Tibial nerve (tissue), 4 donors: ENCODE measurements at regions not wholly inside any gene's neighbourhood (a gene's known extent, or its start where the extent isn't known, plus 50 kb on each side); places are given as distances from the start of the nearest gene placed in this dataset.

Experiments
- DNase-seq, 2 donors: peaks; one replicate each; pipeline ENCODE4 v3.0.0-alpha.2; 2019; ENCODE audit warnings: low spot score in 2 of 2
- H3K27ac ChIP-seq, 4 donors: fragments of 200-600 bp; sonication (generic) in 3 of 4; one replicate each; pipeline ENCODE4 v1.5.1; 2017 to 2019; ENCODE audit warnings: mild to moderate bottlenecking in 1 of 4
- H3K27me3 ChIP-seq, 2 donors: fragments of 200-600 bp; sonication (generic) in 1 of 2; one replicate each; pipeline versions ENCODE4 v1.5.1 to v1.6.0; 2017 to 2019
- H3K36me3 ChIP-seq, 3 donors: fragments of 200-600 bp; sonication (generic); one replicate each; pipeline ENCODE4 v1.5.1; 2018 to 2019
- H3K4me1 ChIP-seq, 4 donors: fragments of 200-600 bp; sonication (generic) in 3 of 4; one replicate each; pipeline ENCODE4 v1.5.1; 2017 to 2019
- H3K4me3 ChIP-seq, 4 donors: fragments of 200-600 bp; sonication (generic) in 3 of 4; one replicate each; pipeline ENCODE4 v1.5.1; 2017 to 2019; ENCODE audit warnings: mild to moderate bottlenecking in 1 of 4, moderate library complexity in 1 of 4
- H3K9me3 ChIP-seq, 4 donors: fragments of 200-600 bp; sonication (generic) in 3 of 4; one replicate each; pipeline ENCODE4 v1.5.1; 2017 to 2019
- CTCF ChIP-seq, 5 experiments: fragments of 200-600 bp in 3 of 5; fragments of 450-650 bp in 2 of 5; sonication (generic) in 3 of 5; IDR thresholded peaks; one replicate each; pipeline ENCODE4 v1.5.1; 2016 to 2019; ENCODE audit warnings: antibody characterized with exemption in 5 of 5, mild to moderate bottlenecking in 3 of 5, moderate library complexity in 2 of 5
- EP300 ChIP-seq, 2 donors: sonication (generic); formaldehyde crosslinking; IDR thresholded peaks; one replicate each; pipeline ENCODE4 v1.6.1; 2017; ENCODE audit warnings: antibody characterized with exemption in 2 of 2, mild to moderate bottlenecking in 1 of 2
- POLR2A ChIP-seq, 2 donors: fragments of 450-650 bp; IDR thresholded peaks; one replicate each; pipeline ENCODE4 v1.6.1; 2017; ENCODE audit warnings: antibody characterized with exemption in 2 of 2, mild to moderate bottlenecking in 2 of 2, moderate library complexity in 2 of 2
- WGBS, 2 donors: methylation state at CpG; one replicate each; pipeline ENCODE4 v1.1.5; 2018; 5-methylcytosine and 5-hydroxymethylcytosine counted together

- no peaks in the 10 kb centered on the region for H3K36me3 ChIP-seq
- DNase-seq, result no peak
- TF ChIP-seq CTCF (IDR thresholded peaks at IDR 0.05), result no peak
- TF ChIP-seq EP300 (IDR thresholded peaks at IDR 0.05), result no peak
- no peak for TF ChIP-seq POLR2A (IDR thresholded peaks at IDR 0.05)
- H3K27me3 ChIP-seq, result no peaks in the 10 kb centered on the region
- H3K4me3 ChIP-seq, result no peak overlapping the region
- no peaks in the 10 kb centered on the region for H3K4me1 ChIP-seq
- H3K27ac ChIP-seq, result no peak overlapping the region
- H3K9me3 ChIP-seq, result peaks cover 0 to 13% (median 4%) of the 10 kb centered on the region in 4 donors
Measured at GRCh38 chr11:98842187-98842586, 178.6 kb upstream of the CNTN5 start.

GRCh38 chr11:98862169-98862568 lies 158.6 kb upstream of the CNTN5 start:
- Histone ChIP-seq H3K27me3 (no peaks in the 10 kb centered on the region), H3K36me3 (no peaks in the 10 kb centered on the region), H3K27ac (no peak overlapping the region), H3K9me3 (no peaks in the 10 kb centered on the region), H3K4me3 (no peak overlapping the region), H3K4me1 (no peaks in the 10 kb centered on the region)
- 38% methylated on average over 5 of the region's 5 CpGs for WGBS, 2 donors
- DNase-seq, result no peak
- TF ChIP-seq POLR2A (IDR thresholded peaks at IDR 0.05) (no peak), EP300 (IDR thresholded peaks at IDR 0.05) (no peak), CTCF (IDR thresholded peaks at IDR 0.05) (no peak)

- no peak overlapping the region for H3K27ac ChIP-seq
- DNase-seq, result no peak
- H3K27me3 ChIP-seq, result no peaks in the 10 kb centered on the region
- WGBS, 2 donors, result 91 to 94% methylated on average over 3 of the region's 3 CpGs
- H3K36me3 ChIP-seq, result no peaks in the 10 kb centered on the region
- H3K4me1 ChIP-seq, result no peaks in the 10 kb centered on the region
- H3K4me3 ChIP-seq, result no peak overlapping the region
- no peaks in the 10 kb centered on the region for H3K9me3 ChIP-seq
- TF ChIP-seq EP300 (IDR thresholded peaks at IDR 0.05), result no peak
- TF ChIP-seq CTCF (IDR thresholded peaks at IDR 0.05), result no peak
- TF ChIP-seq POLR2A (IDR thresholded peaks at IDR 0.05), result no peak
Measured at GRCh38 chr11:98871690-98872089, 149.1 kb upstream of the CNTN5 start.

- TF ChIP-seq POLR2A (IDR thresholded peaks at IDR 0.05), result no peak
- TF ChIP-seq EP300 (IDR thresholded peaks at IDR 0.05), result no peak
- no peak for TF ChIP-seq CTCF (IDR thresholded peaks at IDR 0.05)
- no peak overlapping the region for H3K27ac ChIP-seq
- no peak for DNase-seq
- 74 to 87% methylated on average over 2 of the region's 2 CpGs for WGBS, 2 donors
- H3K9me3 ChIP-seq, result no peaks in the 10 kb centered on the region
- no peaks in the 10 kb centered on the region for H3K4me1 ChIP-seq
- H3K4me3 ChIP-seq, result no peak overlapping the region
- H3K27me3 ChIP-seq, result no peaks in the 10 kb centered on the region
- H3K36me3 ChIP-seq, result no peaks in the 10 kb centered on the region
Measured at GRCh38 chr11:98874050-98874449, 146.7 kb upstream of the CNTN5 start.

- Histone ChIP-seq H3K4me3 (no peak overlapping the region), H3K27me3 (no peaks in the 10 kb centered on the region), H3K9me3 (peaks cover 0 to 12% (median 0%) of the 10 kb centered on the region in 4 donors), H3K4me1 (no peaks in the 10 kb centered on the region), H3K27ac (no peak overlapping the region), H3K36me3 (no peaks in the 10 kb centered on the region)
- WGBS, 2 donors, result 89 to 95% methylated on average over 1 of the region's 1 CpG
- TF ChIP-seq CTCF (IDR thresholded peaks at IDR 0.05) (no peak), EP300 (IDR thresholded peaks at IDR 0.05) (no peak), POLR2A (IDR thresholded peaks at IDR 0.05) (no peak)
- no peak for DNase-seq
Measured at GRCh38 chr11:98895936-98896335, 124.8 kb upstream of the CNTN5 start.
